Activated CD4-positive, alpha-beta T cell treated with anti-CD3 and anti-CD28 coated beads, Interleukin-2, amount 50 U/mL, for 16 hours (primary cell): ENCODE measurements at regions not wholly inside any gene's neighbourhood (a gene's known extent, or its start where the extent isn't known, plus 50 kb on each side); places are given as distances from the start of the nearest gene placed in this dataset.

Experiments used
- DNase-seq: peaks from one replicate; pipeline ENCODE4 v3.0.0-alpha.2; 2020

DNA sequence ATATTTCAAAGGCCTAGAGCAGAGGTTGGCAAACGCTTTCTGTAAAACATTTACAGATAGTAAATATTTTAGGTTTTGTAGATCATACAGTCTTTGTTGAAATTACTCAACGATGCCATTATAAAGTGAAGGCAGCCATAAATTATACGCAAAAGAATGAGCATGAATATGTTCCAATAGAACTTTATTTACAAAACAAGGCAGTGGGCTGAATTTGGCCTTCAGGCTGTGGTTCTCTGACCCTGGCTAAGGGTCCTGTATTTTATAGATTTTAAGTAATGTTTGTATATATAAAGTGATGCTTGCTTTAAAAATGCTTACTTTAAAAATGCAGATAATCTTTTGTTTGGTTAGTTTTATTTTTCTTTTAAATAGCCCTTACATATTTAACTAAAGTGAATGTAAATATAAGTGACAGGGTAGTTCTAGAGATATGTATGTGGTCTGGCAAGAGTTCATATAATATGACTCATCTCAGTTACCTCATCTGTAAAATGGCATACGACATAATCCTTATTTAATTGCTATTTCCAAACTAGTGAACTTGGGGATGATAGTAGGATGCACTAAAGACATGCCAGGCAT is 51.7 kb upstream of the ATP5MC3 start:
- no peak for DNase-seq
